GM20000 (cell line): ENCODE measurements at regions not wholly inside any gene's neighbourhood (a gene's known extent, or its start where the extent isn't known, plus 50 kb on each side); places are given as distances from the start of the nearest gene placed in this dataset.
"Not testable (repeated sequence)": the region's sequence is repeated elsewhere in the genome, so short reads cannot be mapped to it uniquely, and the experiment has no call there.

Experiments used
- DNase-seq: peaks from one replicate; pipeline ENCODE4 v3.0.0; 2012; ENCODE audit warnings: low spot score
- TF ChIP-seq, protein P1 (sequence below): IDR thresholded peaks from 2 replicates; pipeline ENCODE4 v1.5.1; 2012; ENCODE audit warnings: mild to moderate bottlenecking, control low read depth; ENCODE audit errors: extremely low read depth, missing control alignments

GRCh38 chr2:239720361-239721360 is 304.5 kb downstream of the NDUFA10 start:
- TF ChIP-seq, protein P1, sequence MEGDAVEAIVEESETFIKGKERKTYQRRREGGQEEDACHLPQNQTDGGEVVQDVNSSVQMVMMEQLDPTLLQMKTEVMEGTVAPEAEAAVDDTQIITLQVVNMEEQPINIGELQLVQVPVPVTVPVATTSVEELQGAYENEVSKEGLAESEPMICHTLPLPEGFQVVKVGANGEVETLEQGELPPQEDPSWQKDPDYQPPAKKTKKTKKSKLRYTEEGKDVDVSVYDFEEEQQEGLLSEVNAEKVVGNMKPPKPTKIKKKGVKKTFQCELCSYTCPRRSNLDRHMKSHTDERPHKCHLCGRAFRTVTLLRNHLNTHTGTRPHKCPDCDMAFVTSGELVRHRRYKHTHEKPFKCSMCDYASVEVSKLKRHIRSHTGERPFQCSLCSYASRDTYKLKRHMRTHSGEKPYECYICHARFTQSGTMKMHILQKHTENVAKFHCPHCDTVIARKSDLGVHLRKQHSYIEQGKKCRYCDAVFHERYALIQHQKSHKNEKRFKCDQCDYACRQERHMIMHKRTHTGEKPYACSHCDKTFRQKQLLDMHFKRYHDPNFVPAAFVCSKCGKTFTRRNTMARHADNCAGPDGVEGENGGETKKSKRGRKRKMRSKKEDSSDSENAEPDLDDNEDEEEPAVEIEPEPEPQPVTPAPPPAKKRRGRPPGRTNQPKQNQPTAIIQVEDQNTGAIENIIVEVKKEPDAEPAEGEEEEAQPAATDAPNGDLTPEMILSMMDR, result no peak
- no peak for DNase-seq

DNA sequence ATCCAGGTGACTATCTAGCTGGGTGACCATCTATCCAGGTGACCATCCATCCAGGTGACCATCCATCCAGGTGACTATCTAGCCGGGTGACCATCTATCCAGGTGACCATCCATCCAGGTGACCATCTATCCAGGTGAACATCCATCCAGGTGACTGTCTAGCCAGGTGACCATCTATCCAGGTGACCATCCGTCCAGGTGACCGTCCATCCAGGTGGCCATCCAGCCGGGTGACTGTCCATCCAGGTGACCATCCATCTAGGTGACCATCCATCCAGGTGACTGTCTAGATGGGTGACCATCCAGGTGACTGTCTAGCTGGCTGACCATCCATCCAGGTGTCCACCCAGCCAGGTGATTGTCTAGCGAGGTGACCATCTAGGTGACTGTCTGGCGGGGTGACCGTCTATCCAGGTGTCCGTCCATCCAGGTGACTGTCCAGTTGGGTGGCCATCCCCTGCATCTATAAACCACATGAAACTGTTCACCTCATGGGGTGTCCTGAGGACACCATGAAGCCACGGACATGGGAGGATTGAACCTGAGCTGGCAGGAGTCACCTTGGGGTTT is 305.3 kb downstream of the NDUFA10 start:
- TF ChIP-seq, protein P1, result no peak
- no peak for DNase-seq

DNA sequence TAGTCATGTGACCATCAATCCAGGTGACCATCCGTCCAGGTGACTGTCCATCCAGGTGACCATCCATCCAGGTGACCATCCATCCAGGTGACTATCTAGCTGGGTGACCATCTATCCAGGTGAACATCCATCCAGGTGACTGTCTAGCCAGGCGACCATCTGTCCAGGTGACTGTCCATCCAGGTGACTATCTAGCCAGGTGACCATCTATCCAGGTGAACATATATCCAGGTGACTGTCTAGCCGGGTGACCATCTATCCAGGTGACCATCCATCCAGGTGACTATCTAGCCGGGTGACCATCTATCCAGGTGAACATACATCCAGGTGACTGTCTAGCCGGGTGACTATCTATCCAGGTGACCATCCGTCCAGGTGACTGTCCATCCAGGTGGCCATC is 306.2 kb downstream of the NDUFA10 start:
- not testable (repeated sequence) for DNase-seq

GRCh38 chr2:239717706-239718105 is 307.4 kb downstream of the NDUFA10 start:
- no peak for DNase-seq
- TF ChIP-seq, protein P1, result no peak

DNA sequence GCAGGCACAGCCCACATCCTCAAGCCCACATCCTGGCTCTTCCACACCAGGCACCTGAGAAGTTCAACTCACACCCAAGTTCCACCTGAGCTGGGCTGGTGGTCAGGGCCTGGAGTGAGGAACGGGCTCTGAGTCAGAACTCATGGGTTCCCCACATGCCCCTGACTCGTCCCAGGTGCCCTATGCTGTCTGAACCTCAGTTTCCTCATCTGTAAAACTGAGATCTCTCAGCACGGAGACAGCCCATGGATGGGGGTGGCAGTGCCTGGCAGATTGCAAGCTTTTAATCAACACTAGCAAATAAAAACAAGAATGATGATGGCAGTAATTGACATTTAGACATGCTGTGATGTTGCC is 307.8 kb downstream of the NDUFA10 start:
- DNase-seq, result no peak

GRCh38 chr2:239716536-239717318 is 308.4 kb downstream of the NDUFA10 start:
- no peak for DNase-seq
- TF ChIP-seq, protein P1, result no peak

More for the DNA sequence above, 307.8 kb downstream of the NDUFA10 start:
- TF ChIP-seq, protein P1, result no peak

- DNase-seq, result no peak
- TF ChIP-seq, protein P1, result no peak
These were observed 309.1 kb downstream of the NDUFA10 start for GRCh38 chr2:239716009-239716408.
